HG03460 (cell line): ENCODE measurements at regions not wholly inside any gene's neighbourhood (a gene's known extent, or its start where the extent isn't known, plus 50 kb on each side); places are given as distances from the start of the nearest gene placed in this dataset.

Experiments
- ATAC-seq: cut with Tn5 transposase; IDR thresholded peaks from one replicate; pipeline ENCODE4 v1.9.1; 2021; ENCODE audit not compliant: unreplicated experiment

GRCh38 chr20:11032611-11033010 lies 358.8 kb upstream of the JAG1 start:
- ATAC-seq: no peak

GRCh38 chr20:11034025-11034424 lies 360.2 kb upstream of the JAG1 start:
- no peak for ATAC-seq

- ATAC-seq: no peak
Observed at GRCh38 chr20:11035211-11035610, 361.4 kb upstream of the JAG1 start.

GRCh38 chr20:11041396-11041795 lies 367.6 kb upstream of the JAG1 start:
- ATAC-seq: no peak

- no peak for ATAC-seq
Observed at GRCh38 chr20:11043001-11043400, 369.2 kb upstream of the JAG1 start.

GRCh38 chr20:11044561-11044960 lies 370.8 kb upstream of the JAG1 start:
- ATAC-seq: no peak

GRCh38 chr20:11045412-11046175 lies 371.8 kb upstream of the JAG1 start:
- no peak for ATAC-seq

- ATAC-seq: no peak
Observed at GRCh38 chr20:11047559-11047958, 373.8 kb upstream of the JAG1 start.

GRCh38 chr20:11048739-11049138 lies 374.9 kb upstream of the JAG1 start:
- ATAC-seq: no peak

GRCh38 chr20:11050350-11050749 lies 376.6 kb upstream of the JAG1 start:
- no peak for ATAC-seq

GRCh38 chr20:11051136-11051535 lies 377.3 kb upstream of the JAG1 start:
- no peak for ATAC-seq

GRCh38 chr20:11053310-11053709 lies 379.5 kb upstream of the JAG1 start:
- no peak for ATAC-seq

GRCh38 chr20:11054266-11054993 lies 380.6 kb upstream of the JAG1 start:
- no peak for ATAC-seq

GRCh38 chr20:11056414-11056813 lies 382.6 kb upstream of the JAG1 start:
- ATAC-seq: no peak

- no peak for ATAC-seq
Observed at GRCh38 chr20:11057624-11058023, 383.8 kb upstream of the JAG1 start.

- ATAC-seq: no peak
Observed at GRCh38 chr20:11059659-11060058, 385.9 kb upstream of the JAG1 start.

- ATAC-seq: no peak
Observed at GRCh38 chr20:11060423-11061185, 386.8 kb upstream of the JAG1 start.

- no peak for ATAC-seq
Observed at GRCh38 chr20:11063444-11063843, 389.6 kb upstream of the JAG1 start.

- no peak for ATAC-seq
Observed at GRCh38 chr20:11064946-11065345, 391.1 kb upstream of the JAG1 start.

GRCh38 chr20:11067359-11067758 lies 393.6 kb upstream of the JAG1 start:
- no peak for ATAC-seq

GRCh38 chr20:11072982-11073381 lies 399.2 kb upstream of the JAG1 start:
- ATAC-seq: no peak
